PC-3 (cell line): ENCODE measurements at regions not wholly inside any gene's neighbourhood (a gene's known extent, or its start where the extent isn't known, plus 50 kb on each side); places are given as distances from the start of the nearest gene placed in this dataset.

Experiments used
- ATAC-seq: fragments of 200-7000 bp; cut with Tn5 transposase; 2 replicates; pipeline ENCODE4 v1.9.1; 2020; ENCODE audit warnings: mild to moderate bottlenecking, moderate library complexity
- BruUV-seq: library from RNA; stranded (reverse); fragments of 400-500 nt; replicated peaks from 2 replicates; lab custom pipeline; 2021; lab: Mats Ljungman, UMichigan
- CTCF ChIA-PET: fragments of 300-600 bp; sonication (Branson Sonifier 250); formaldehyde crosslinking; loops from one replicate; lab custom pipeline; 2022; ENCODE audit warnings: antibody characterized with exemption; lab: Charles Lee
- POLR2A ChIA-PET: fragments of 300-600 bp; sonication (Branson Sonifier 250); formaldehyde crosslinking; loops from one replicate; lab custom pipeline; 2022; ENCODE audit warnings: antibody characterized with exemption; ENCODE audit not compliant: unreplicated experiment; lab: Charles Lee
- DNase-seq: peaks from one replicate; pipeline ENCODE4 v3.0.0-alpha.2; 2015
- H2AFZ ChIP-seq: fragments of 300-600 bp; sonication (generic); 2 replicates; pipeline ENCODE4 v1.6.0; 2016; ENCODE audit warnings: antibody characterized with exemption, low read length
- H3F3A ChIP-seq: fragments of 300-600 bp; sonication (generic); one replicate; pipeline ENCODE4 v1.6.0; 2017; ENCODE audit warnings: antibody characterized with exemption, low read length, control low read depth, mild to moderate bottlenecking; ENCODE audit not compliant: unreplicated experiment
- H3K27ac ChIP-seq: fragments of 300-600 bp; sonication (generic); 2 replicates; pipeline ENCODE4 v1.5.1; 2016; ENCODE audit warnings: mild to moderate bottlenecking, low read length
- H3K27me3 ChIP-seq: fragments of 300-600 bp; sonication (generic); 2 replicates; pipeline ENCODE4 v1.6.1; 2016; ENCODE audit warnings: low read length, mixed read lengths
- H3K36me3 ChIP-seq: fragments of 300-600 bp; sonication (generic); 2 replicates; pipeline ENCODE4 v1.6.1; 2016; ENCODE audit warnings: low read depth, mixed run types, low read length, mixed read lengths
- H3K4me1 ChIP-seq: fragments of 300-600 bp; sonication (generic); 2 replicates; pipeline ENCODE4 v1.5.1; 2016; ENCODE audit warnings: low read length; ENCODE audit not compliant: insufficient read depth
- H3K4me2 ChIP-seq: fragments of 300-600 bp; sonication (generic); 2 replicates; pipeline ENCODE4 v1.6.0; 2016; ENCODE audit warnings: low read length
- H3K4me3 ChIP-seq: fragments of 300-600 bp; sonication (generic); 2 replicates; pipeline ENCODE4 v1.5.1; 2016; ENCODE audit warnings: mild to moderate bottlenecking, low read length, mixed read lengths
- H3K79me2 ChIP-seq: fragments of 300-600 bp; sonication (generic); 2 replicates; pipeline ENCODE4 v1.6.1; 2017; ENCODE audit warnings: low read length, mixed read lengths
- H3K9ac ChIP-seq: fragments of 300-600 bp; sonication (generic); 2 replicates; pipeline ENCODE4 v1.6.0; 2016; ENCODE audit warnings: mild to moderate bottlenecking, low read length
- H3K9me2 ChIP-seq: fragments of 300-600 bp; sonication (generic); replicated peaks from 2 replicates; pipeline ENCODE4 v1.6.1; 2016; ENCODE audit warnings: mixed run types, low read length, mixed read lengths
- H3K9me3 ChIP-seq: fragments of 300-600 bp; sonication (generic); 2 replicates; pipeline ENCODE4 v1.6.1; 2016; ENCODE audit warnings: low read length, mixed read lengths
- H4K20me1 ChIP-seq: fragments of 300-600 bp; sonication (generic); 2 replicates; pipeline ENCODE4 v1.6.1; 2016; ENCODE audit warnings: low read length, mixed read lengths
- CTCF ChIP-seq: fragments of 300-600 bp; sonication (generic); conservative IDR thresholded peaks from 2 replicates; pipeline ENCODE4 v1.5.1; 2017; ENCODE audit warnings: antibody characterized with exemption, low read depth, mild to moderate bottlenecking, low read length
- EZH2 ChIP-seq: fragments of 300-600 bp; sonication (generic); IDR thresholded peaks from one replicate; pipeline ENCODE4 v1.6.1; 2017; ENCODE audit warnings: antibody characterized with exemption, mild to moderate bottlenecking, low read length; ENCODE audit not compliant: unreplicated experiment
- EZH2phosphoT487 ChIP-seq: fragments of 300-600 bp; sonication (generic); IDR thresholded peaks from 2 replicates; pipeline ENCODE4 v1.6.1; 2018; ENCODE audit warnings: mild to moderate bottlenecking, antibody characterized with exemption, low read length, borderline replicate concordance
- intact Hi-C: fragments of 100-400 bp; cut with micrococcal nuclease; formaldehyde crosslinking; loops from 2 replicates; pipeline ENCODE4 v1.9.0; 2023

GRCh38 chr4:27304751-27305150 is 444.1 kb downstream of the STIM2 start:
- CTCF ChIA-PET, result no interaction called here
- TF ChIP-seq EZH2, result no peak
- no peak for TF ChIP-seq CTCF
- TF ChIP-seq EZH2phosphoT487, result no peak
- no peaks in the 10 kb centered on the region for H3K36me3 ChIP-seq

DNA sequence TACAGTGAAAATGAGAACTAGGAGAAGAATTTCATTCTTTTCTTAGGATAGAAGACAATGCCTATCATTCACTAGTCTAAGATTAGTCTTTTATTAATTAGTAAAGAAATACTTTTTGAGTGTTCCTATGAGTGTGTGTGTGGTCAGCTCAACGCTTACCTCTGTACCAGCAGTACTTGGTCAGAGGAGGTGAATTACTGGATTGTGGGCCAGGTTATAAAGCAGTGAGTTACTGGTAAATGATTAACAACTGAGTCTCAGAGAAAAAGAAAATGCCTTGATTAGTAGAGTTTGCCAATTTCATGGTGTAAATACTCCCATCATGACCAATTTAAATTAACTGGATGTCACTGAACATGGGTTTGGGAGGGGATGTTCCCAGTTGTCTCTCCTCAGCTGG is 444.6 kb downstream of the STIM2 start:
- TF ChIP-seq EZH2phosphoT487 (no peak), CTCF (no peak), EZH2 (no peak)
- Histone ChIP-seq H3F3A (no peaks in the 10 kb centered on the region), H3K9ac (no peak overlapping the region), H3K27me3 (no peaks in the 10 kb centered on the region), H3K79me2 (no peaks in the 10 kb centered on the region), H3K36me3 (no peaks in the 10 kb centered on the region), H3K4me3 (no peak overlapping the region), H2AFZ (no peak overlapping the region), H4K20me1 (no peaks in the 10 kb centered on the region), H3K4me1 (no peaks in the 10 kb centered on the region), H3K9me3 (no peaks in the 10 kb centered on the region), H3K4me2 (no peak overlapping the region), H3K9me2 (no peaks in the 10 kb centered on the region), H3K27ac (no peak overlapping the region)
- CTCF ChIA-PET, result no interaction called here
- no peak for DNase-seq
- intact Hi-C loops, result no loop called here
- POLR2A ChIA-PET, result no interaction called here
- ATAC-seq, result no peak
- no TSS peak for BruUV-seq

More at GRCh38 chr4:27304751-27305150, 444.1 kb downstream of the STIM2 start:
- Histone ChIP-seq H3K4me2 (no peak overlapping the region), H2AFZ (no peak overlapping the region), H3K79me2 (no peaks in the 10 kb centered on the region), H3K9ac (no peak overlapping the region), H3K9me2 (no peaks in the 10 kb centered on the region), H3K4me3 (no peak overlapping the region), H3K27ac (no peak overlapping the region), H3K4me1 (no peaks in the 10 kb centered on the region), H3F3A (no peaks in the 10 kb centered on the region), H3K9me3 (no peaks in the 10 kb centered on the region), H3K27me3 (no peaks in the 10 kb centered on the region), H4K20me1 (no peaks in the 10 kb centered on the region)
- no peak for DNase-seq
- POLR2A ChIA-PET, result no interaction called here
- no TSS peak for BruUV-seq
- ATAC-seq, result no peak
- intact Hi-C loops, result no loop called here

GRCh38 chr4:27308379-27308778 is 447.7 kb downstream of the STIM2 start:
- no TSS peak for BruUV-seq
- Histone ChIP-seq H3K4me3 (no peak overlapping the region), H3K27me3 (no peaks in the 10 kb centered on the region), H3K79me2 (no peaks in the 10 kb centered on the region), H3K4me2 (no peak overlapping the region), H4K20me1 (no peaks in the 10 kb centered on the region), H3K9me2 (no peaks in the 10 kb centered on the region), H3K27ac (no peak overlapping the region), H3K4me1 (no peaks in the 10 kb centered on the region), H2AFZ (no peak overlapping the region), H3K36me3 (no peaks in the 10 kb centered on the region), H3K9ac (no peak overlapping the region), H3F3A (no peaks in the 10 kb centered on the region), H3K9me3 (no peaks in the 10 kb centered on the region)
- DNase-seq (no peak), ATAC-seq (no peak)
- ChIA-PET CTCF (no interaction called here), POLR2A (no interaction called here)
- intact Hi-C loops, result no loop called here
- TF ChIP-seq EZH2phosphoT487, result no peak
- TF ChIP-seq EZH2, result no peak
- TF ChIP-seq CTCF, result no peak
